K562 (cell line): ENCODE measurements at regions not wholly inside any gene's neighbourhood (a gene's known extent, or its start where the extent isn't known, plus 50 kb on each side); places are given as distances from the start of the nearest gene placed in this dataset.
A peak's percentile ranks its signal among the peaks of the same experiment; 100 is the strongest.

Experiments
- ATAC-seq: fragments of 200-7000 bp; cut with Tn5 transposase; 3 replicates; pipeline ENCODE4 v1.9.1; 2020; ENCODE audit warnings: moderate library complexity
- BruUV-seq: library from RNA; stranded (reverse); fragments of 400-500 nt; replicated peaks from 2 replicates; lab custom pipeline; 2021; lab: Mats Ljungman, UMichigan
- CTCF ChIA-PET: fragments of 300-600 bp; formaldehyde crosslinking; extraction: SDS; loops from one replicate; lab custom pipeline; 2021; ENCODE audit warnings: low intra/inter-chr PET ratio; lab: Yijun Ruan, JAX
- POLR2A ChIA-PET: fragments of 300-600, 350-650 bp; sonication (Branson Sonifier 250); formaldehyde crosslinking; extraction: SDS; loops from one replicate; lab custom pipeline; 2021; ENCODE audit warnings: antibody characterized with exemption, inconsistent platforms; lab: Yijun Ruan, JAX
- DNase-seq, 4 experiments: peaks; one replicate each; pipeline versions ENCODE4 v3.0.0 to v3.0.0-alpha.2; 2011 to 2018; ENCODE audit warnings: low spot score in 3 of 4, mixed read lengths in 3 of 4; ENCODE audit errors: extremely low read depth in 1 of 4
- FAIRE-seq: peaks from 2 replicates; lab custom pipeline; 2011; peaks lifted over from hg19 to GRCh38; lab: Jason Lieb, UNC
- H2AFZ ChIP-seq: 2 replicates; pipeline ENCODE4 v1.6.0; 2011; ENCODE audit warnings: low read depth, low read length, control low read depth, inconsistent platforms
- H3K27ac ChIP-seq: fragments of 200-600 bp; 3 replicates; pipeline ENCODE4 v1.8.0; 2011; ENCODE audit warnings: low read depth, mild to moderate bottlenecking, control low read depth, inconsistent platforms, low read length, moderate library complexity, mixed read lengths; ENCODE audit errors: extremely low read depth
- H3K27me3 ChIP-seq, 2 experiments: fragments of 300-600 bp in 1 of 2; 2 replicates in 1 of 2; 3 replicates in 1 of 2; pipeline versions ENCODE4 v1.6.0 to v1.8.0; 2011; ENCODE audit warnings: inconsistent platforms in 2 of 2, low read length in 2 of 2, mild to moderate bottlenecking in 1 of 2, mixed read lengths in 1 of 2, moderate library complexity in 1 of 2; ENCODE audit not compliant: control insufficient read depth in 2 of 2, insufficient read depth in 2 of 2
- H3K36me3 ChIP-seq: fragments of 300-600 bp; 3 replicates; pipeline ENCODE4 v1.8.0; 2011; ENCODE audit warnings: mild to moderate bottlenecking, low read length, inconsistent platforms; ENCODE audit not compliant: control insufficient read depth, insufficient read depth
- H3K4me1 ChIP-seq, 2 experiments: fragments of 200-600 bp in 1 of 2; replicated peaks in 1 of 2; 2 replicates in 1 of 2; 3 replicates in 1 of 2; pipeline versions ENCODE4 v1.5.1 to v1.8.0; 2011; ENCODE audit warnings: inconsistent platforms in 2 of 2, low read length in 2 of 2, mild to moderate bottlenecking in 1 of 2, mixed read lengths in 1 of 2, moderate library complexity in 1 of 2; ENCODE audit not compliant: control insufficient read depth in 2 of 2, insufficient read depth in 2 of 2
- H3K4me2 ChIP-seq: 2 replicates; pipeline ENCODE4 v1.6.1; 2011; ENCODE audit warnings: low read length, control low read depth, inconsistent platforms, mixed read lengths; ENCODE audit not compliant: insufficient read depth
- H3K4me3 ChIP-seq: fragments of 200-600 bp; sonication (generic), shearing (Covaris generic); 2 replicates; pipeline ENCODE4 v1.5.1; 2016; ENCODE audit warnings: control low read depth, inconsistent platforms
- H3K79me2 ChIP-seq: fragments of 200-600 bp; 3 replicates; pipeline ENCODE4 v1.8.0; 2011; ENCODE audit warnings: low read length, inconsistent platforms; ENCODE audit not compliant: control insufficient read depth, insufficient read depth
- H3K9ac ChIP-seq, 2 experiments: 2 replicates each; pipeline versions ENCODE4 v1.6.0 to v1.6.1; 2011; ENCODE audit warnings: low read depth in 2 of 2, low read length in 2 of 2, control low read depth in 1 of 2, inconsistent platforms in 1 of 2, mild to moderate bottlenecking in 1 of 2, mixed read lengths in 1 of 2; ENCODE audit not compliant: insufficient read depth in 1 of 2
- H3K9me1 ChIP-seq: one replicate; pipeline ENCODE4 v1.6.0; 2011; ENCODE audit warnings: inconsistent platforms, mild to moderate bottlenecking, low read length, moderate library complexity; ENCODE audit not compliant: control insufficient read depth, insufficient read depth
- H3K9me3 ChIP-seq: replicated peaks from 2 replicates; pipeline ENCODE4 v1.5.1; 2011; ENCODE audit warnings: low read depth, low read length, inconsistent platforms; ENCODE audit not compliant: control insufficient read depth, insufficient read depth
- H4K20me1 ChIP-seq: replicated peaks from 2 replicates; pipeline ENCODE4 v1.6.1; 2011; ENCODE audit warnings: low read length, inconsistent platforms, mixed read lengths; ENCODE audit not compliant: control insufficient read depth, insufficient read depth
- ARHGAP35 ChIP-seq: fragments of 450-650 bp; IDR thresholded peaks from 2 replicates; pipeline ENCODE4 v1.6.1; 2018; ENCODE audit not compliant: partially characterized antibody
- BMI1 ChIP-seq: fragments of 150-350 bp; IDR thresholded peaks from 2 replicates; pipeline ENCODE4 v1.6.1; 2014; ENCODE audit warnings: low read length
- CTCF ChIP-seq, 3 experiments: IDR thresholded peaks in 2 of 3; conservative IDR thresholded peaks in 1 of 3; 2 replicates each; pipeline ENCODE4 v1.5.1; 2011 to 2012; ENCODE audit warnings: low read length in 3 of 3, mild to moderate bottlenecking in 3 of 3, control low read depth in 2 of 3, improper control_type of control experiment in 1 of 3, inconsistent platforms in 1 of 3, low read depth in 1 of 3, mixed read lengths in 1 of 3, moderate library complexity in 1 of 3; ENCODE audit not compliant: insufficient read depth in 2 of 3
- E4F1 ChIP-seq: fragments of 250-450 bp; sonication (Bioruptor Pico); IDR thresholded peaks from 2 replicates; pipeline ENCODE4 v1.5.0; 2021; ENCODE audit warnings: mild to moderate bottlenecking, borderline replicate concordance
- ELF4 ChIP-seq: fragments of 450-650 bp; formaldehyde crosslinking; IDR thresholded peaks from 2 replicates; pipeline ENCODE4 v1.4.0; 2022; ENCODE audit warnings: missing genetic modification characterization
- MEF2D ChIP-seq: conservative IDR thresholded peaks from 2 replicates; pipeline ENCODE4 v1.6.1; 2016; ENCODE audit warnings: low read depth, missing genetic modification characterization, missing compliant biosample characterization
- NBN ChIP-seq: fragments of 450-650 bp; IDR thresholded peaks from 2 replicates; pipeline ENCODE4 v1.6.1; 2016; ENCODE audit warnings: low read depth, mild to moderate bottlenecking
- TBP ChIP-seq: optimal IDR thresholded peaks from 2 replicates; pipeline ENCODE3; 2011; ENCODE audit warnings: low read depth, low read length, improper control_type of control experiment
- TCF3 ChIP-seq: sonication (generic); formaldehyde crosslinking; IDR thresholded peaks from 2 replicates; pipeline ENCODE4 v1.4.0; 2020; ENCODE audit warnings: mild to moderate bottlenecking, missing genetic modification reagents
- TRIM24 ChIP-seq, 2 experiments: fragments of 450-650 bp; IDR thresholded peaks; 2 replicates each; pipeline ENCODE4 v1.6.1; 2016
- ZNF184 ChIP-seq: sonication (generic); formaldehyde crosslinking; IDR thresholded peaks from 2 replicates; pipeline ENCODE4 v1.5.0; 2020; ENCODE audit warnings: missing genetic modification reagents
- ZNF316 ChIP-seq: fragments of 450-650 bp; IDR thresholded peaks from 2 replicates; pipeline ENCODE4 v1.6.1; 2016
- WGBS: fragments of 100-300 bp; shearing (Covaris generic); methylation state at CpG from one replicate; pipeline ENCODE4 v1.1.6; 2016; ENCODE audit warnings: low coverage, mixed read lengths; ENCODE audit not compliant: insufficient coverage; ENCODE audit errors: missing lambda C conversion rate; 5-methylcytosine and 5-hydroxymethylcytosine counted together
- in situ Hi-C: fragments of 300-500 bp; cut with MboI; formaldehyde crosslinking; loops from 4 replicates; pipeline ENCODE4 v1.15.0; 2018; ENCODE audit warnings: inconsistent platforms, mixed read lengths
- intact Hi-C: fragments of 100-400 bp; cut with micrococcal nuclease; formaldehyde crosslinking; loops from 2 replicates; pipeline ENCODE4 v1.14.2; 2022

- in situ Hi-C loops = no loop called here
- ChIA-PET POLR2A (no interaction called here), CTCF (no interaction called here)
- no peak for FAIRE-seq
- Histone ChIP-seq H2AFZ (no peak overlapping the region), H3K27me3 (peaks cover 21 to 23% of the 10 kb centered on the region in 2 experiments; a peak in 4 of 5 replicates), H3K4me2 (no peak overlapping the region), H3K4me1 (peaks cover 0 to 8% of the 10 kb centered on the region in 2 experiments; a peak in 2 of 5 replicates), H3K36me3 (no peaks in the 10 kb centered on the region), H3K9me1 (no peaks in the 10 kb centered on the region), H3K9me3 (no peaks in the 10 kb centered on the region), H3K4me3 (no peak overlapping the region), H3K9ac (no peak overlapping the region), H3K79me2 (no peaks in the 10 kb centered on the region), H4K20me1 (no peaks in the 10 kb centered on the region), H3K27ac (no peak overlapping the region)
- no peak for DNase-seq
- peak; percentile 73 for TF ChIP-seq ZNF316
- TF ChIP-seq TCF3 (CRISPR knock-in tag) = no peak
- no peak for TF ChIP-seq ZNF184 (CRISPR knock-in tag)
- no peak for TF ChIP-seq CTCF (IDR thresholded peaks at IDR 0.05 in 2 of 3, conservative IDR thresholded peaks at IDR 0.05 in 1 of 3; ENCODE audit: insufficient read depth in 2 of 3, low read depth in 1 of 3, low read length in 3 of 3)
- TF ChIP-seq NBN = no peak
- TF ChIP-seq TBP = no peak
- TF ChIP-seq ELF4 = no peak
- no peak for TF ChIP-seq ARHGAP35
- TF ChIP-seq TRIM24 (IDR thresholded peaks at IDR 0.05) = peak in 1 of 2 experiments; percentile 59; a peak in 2 of 4 replicates
- no peak for TF ChIP-seq MEF2D (tag)
- no peak for TF ChIP-seq E4F1 (CRISPR knock-in tag)
- no peak for TF ChIP-seq BMI1
- no TSS peak for BruUV-seq
- 5% methylated on average over 4 of the region's 4 CpGs for WGBS
- intact Hi-C loops = no loop called here
- ATAC-seq = no peak
Measured at GRCh38 chr7:131143869-131144268, 183.8 kb upstream of the MKLN1 start.
